ENCODE measurements at regions not wholly inside any gene's neighbourhood (a gene's known extent, or its start where the extent isn't known, plus 50 kb on each side); places are given as distances from the start of the nearest gene placed in this dataset.

GRCh38 chr1:173422456-173422976 lies 54.6 kb upstream of the PRDX6 start:
- DNase-seq (ENCODE audit: low read depth) = no peak

GRCh38 chr1:173423291-173423690 lies 53.8 kb upstream of the PRDX6 start:
- no peak for DNase-seq (ENCODE audit: low read depth)

- no peak for DNase-seq (ENCODE audit: low read depth)
Observed at GRCh38 chr1:173424143-173424542, 53.0 kb upstream of the PRDX6 start.

- DNase-seq (ENCODE audit: low read depth) = no peak
Observed at GRCh38 chr1:173424782-173425407, 52.2 kb upstream of the PRDX6 start.

GRCh38 chr1:173426057-173426456 lies 51.1 kb upstream of the PRDX6 start:
- DNase-seq (ENCODE audit: low read depth) = no peak

GRCh38 chr1:173427146-173428054 lies 49.7 kb upstream of the PRDX6 start:
- DNase-seq (ENCODE audit: low read depth) = no peak

All from fibroblast of the conjunctiva (primary cell).